PFSK-1 (cell line): ENCODE measurements at regions not wholly inside any gene's neighbourhood (a gene's known extent, or its start where the extent isn't known, plus 50 kb on each side); places are given as distances from the start of the nearest gene placed in this dataset.

Experiments used
- FOXP2 ChIP-seq: optimal IDR thresholded peaks from 2 replicates; pipeline ENCODE3; 2011; ENCODE audit warnings: borderline replicate concordance, control low read depth, inconsistent platforms; ENCODE audit not compliant: insufficient read depth; ENCODE audit errors: extremely low read length, extremely low read depth
- POLR2AphosphoS5 ChIP-seq: IDR thresholded peaks from 2 replicates; pipeline ENCODE4 v1.6.1; 2012; ENCODE audit warnings: low read depth, mild to moderate bottlenecking, control low read depth, low read length, moderate library complexity
- SIN3A ChIP-seq: IDR thresholded peaks from 2 replicates; pipeline ENCODE4 v1.6.1; 2012; ENCODE audit warnings: mild to moderate bottlenecking, low read length, moderate library complexity, borderline replicate concordance; ENCODE audit not compliant: insufficient read depth
- TAF1 ChIP-seq: IDR thresholded peaks from 2 replicates; pipeline ENCODE4 v1.6.1; 2012; ENCODE audit warnings: low read length, control low read depth, borderline replicate concordance; ENCODE audit not compliant: insufficient read depth
- TF ChIP-seq, protein P1 (sequence below), 2 experiments: IDR thresholded peaks; 2 replicates each; pipeline versions ENCODE4 v1.6.1 to v1.8.0; 2011 to 2012; ENCODE audit warnings: low read depth in 2 of 2, low read length in 2 of 2, control low read depth in 1 of 2, inconsistent platforms in 1 of 2, mild to moderate bottlenecking in 1 of 2, moderate library complexity in 1 of 2; ENCODE audit not compliant: insufficient read depth in 1 of 2

DNA sequence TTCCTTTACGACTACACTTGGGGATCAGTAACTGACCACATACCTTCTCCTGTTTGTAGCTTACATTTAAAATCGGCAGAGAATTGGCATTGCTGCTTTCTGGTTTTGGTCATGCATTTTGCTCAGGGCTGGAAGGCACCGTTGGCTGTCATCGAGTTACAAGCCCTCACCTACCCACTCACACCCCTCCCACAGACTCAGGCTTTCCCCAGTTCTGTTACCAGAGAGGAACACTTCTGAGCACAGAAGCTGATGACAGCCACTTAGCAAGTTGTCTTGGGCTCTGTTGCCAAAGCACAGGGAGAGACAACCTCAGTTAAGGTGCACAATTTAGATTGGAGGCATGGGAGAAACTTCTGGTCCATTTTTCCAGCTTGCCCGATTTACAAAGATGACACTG lies 204.8 kb upstream of the TOPAZ1 start:
- TF ChIP-seq POLR2AphosphoS5 (no peak), SIN3A (no peak), TAF1 (no peak), FOXP2 (no peak)
- TF ChIP-seq, protein P1, sequence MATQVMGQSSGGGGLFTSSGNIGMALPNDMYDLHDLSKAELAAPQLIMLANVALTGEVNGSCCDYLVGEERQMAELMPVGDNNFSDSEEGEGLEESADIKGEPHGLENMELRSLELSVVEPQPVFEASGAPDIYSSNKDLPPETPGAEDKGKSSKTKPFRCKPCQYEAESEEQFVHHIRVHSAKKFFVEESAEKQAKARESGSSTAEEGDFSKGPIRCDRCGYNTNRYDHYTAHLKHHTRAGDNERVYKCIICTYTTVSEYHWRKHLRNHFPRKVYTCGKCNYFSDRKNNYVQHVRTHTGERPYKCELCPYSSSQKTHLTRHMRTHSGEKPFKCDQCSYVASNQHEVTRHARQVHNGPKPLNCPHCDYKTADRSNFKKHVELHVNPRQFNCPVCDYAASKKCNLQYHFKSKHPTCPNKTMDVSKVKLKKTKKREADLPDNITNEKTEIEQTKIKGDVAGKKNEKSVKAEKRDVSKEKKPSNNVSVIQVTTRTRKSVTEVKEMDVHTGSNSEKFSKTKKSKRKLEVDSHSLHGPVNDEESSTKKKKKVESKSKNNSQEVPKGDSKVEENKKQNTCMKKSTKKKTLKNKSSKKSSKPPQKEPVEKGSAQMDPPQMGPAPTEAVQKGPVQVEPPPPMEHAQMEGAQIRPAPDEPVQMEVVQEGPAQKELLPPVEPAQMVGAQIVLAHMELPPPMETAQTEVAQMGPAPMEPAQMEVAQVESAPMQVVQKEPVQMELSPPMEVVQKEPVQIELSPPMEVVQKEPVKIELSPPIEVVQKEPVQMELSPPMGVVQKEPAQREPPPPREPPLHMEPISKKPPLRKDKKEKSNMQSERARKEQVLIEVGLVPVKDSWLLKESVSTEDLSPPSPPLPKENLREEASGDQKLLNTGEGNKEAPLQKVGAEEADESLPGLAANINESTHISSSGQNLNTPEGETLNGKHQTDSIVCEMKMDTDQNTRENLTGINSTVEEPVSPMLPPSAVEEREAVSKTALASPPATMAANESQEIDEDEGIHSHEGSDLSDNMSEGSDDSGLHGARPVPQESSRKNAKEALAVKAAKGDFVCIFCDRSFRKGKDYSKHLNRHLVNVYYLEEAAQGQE (IDR thresholded peaks at IDR 0.05; ENCODE audit: insufficient read depth in 1 of 2, low read depth in 2 of 2, low read length in 2 of 2) = no peak
